ENCODE measurements at regions not wholly inside any gene's neighbourhood (a gene's known extent, or its start where the extent isn't known, plus 50 kb on each side); places are given as distances from the start of the nearest gene placed in this dataset.

DNA sequence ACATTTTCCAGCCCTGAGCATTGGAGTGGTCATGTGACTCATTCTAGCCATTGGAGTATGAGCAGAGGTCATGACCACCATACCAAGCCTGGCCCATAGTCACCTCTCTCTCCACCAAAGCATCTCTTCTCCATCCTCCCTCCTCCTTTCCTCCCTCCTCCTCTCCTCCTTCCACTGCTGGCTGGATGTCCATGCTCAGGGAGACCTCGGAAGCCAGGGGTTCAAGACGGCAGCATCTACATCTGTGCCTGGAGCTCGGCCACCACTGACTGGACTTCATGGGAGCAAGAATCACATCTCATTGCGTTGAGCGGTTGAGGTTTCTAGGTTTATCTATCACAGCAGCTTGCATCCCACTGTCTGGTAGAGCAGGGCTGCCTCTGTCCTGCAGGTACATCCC, 252.4 kb downstream of the NDUFA10 start:
- TF ChIP-seq CTCF (conservative IDR thresholded peaks at IDR 0.05; ENCODE audit: low read depth in 2 of 2) (no peak), EZH2 (IDR thresholded peaks at IDR 0.05; ENCODE audit: low read depth, unreplicated experiment) (no peak), REST (IDR thresholded peaks at IDR 0.05; ENCODE audit: unreplicated experiment) (no peak), ZNF114 (CRISPR knock-in tag; IDR thresholded peaks at IDR 0.05) (no peak), POLR2AphosphoS5 (IDR thresholded peaks at IDR 0.05; ENCODE audit: low read depth) (no peak), JUNB (IDR thresholded peaks at IDR 0.05; ENCODE audit: unreplicated experiment) (no peak), CREB1 (CRISPR knock-in tag; IDR thresholded peaks at IDR 0.05; ENCODE audit: low read depth) (no peak), EZH2phosphoT487 (IDR thresholded peaks at IDR 0.05; ENCODE audit: unreplicated experiment) (no peak), NANOG (IDR thresholded peaks at IDR 0.05; ENCODE audit: borderline replicate concordance) (no peak), STAT1 (IDR thresholded peaks at IDR 0.05; ENCODE audit: unreplicated experiment) (no peak)
- TF ChIP-seq, protein P1, sequence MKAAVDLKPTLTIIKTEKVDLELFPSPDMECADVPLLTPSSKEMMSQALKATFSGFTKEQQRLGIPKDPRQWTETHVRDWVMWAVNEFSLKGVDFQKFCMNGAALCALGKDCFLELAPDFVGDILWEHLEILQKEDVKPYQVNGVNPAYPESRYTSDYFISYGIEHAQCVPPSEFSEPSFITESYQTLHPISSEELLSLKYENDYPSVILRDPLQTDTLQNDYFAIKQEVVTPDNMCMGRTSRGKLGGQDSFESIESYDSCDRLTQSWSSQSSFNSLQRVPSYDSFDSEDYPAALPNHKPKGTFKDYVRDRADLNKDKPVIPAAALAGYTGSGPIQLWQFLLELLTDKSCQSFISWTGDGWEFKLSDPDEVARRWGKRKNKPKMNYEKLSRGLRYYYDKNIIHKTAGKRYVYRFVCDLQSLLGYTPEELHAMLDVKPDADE (IDR thresholded peaks at IDR 0.05), result no peak
